Prostate gland (tissue), 2 donors: ENCODE measurements at regions not wholly inside any gene's neighbourhood (a gene's known extent, or its start where the extent isn't known, plus 50 kb on each side); places are given as distances from the start of the nearest gene placed in this dataset.

Source experiments
- POLR2A ChIP-seq: fragments of 450-650 bp; IDR thresholded peaks from one replicate; pipeline ENCODE4 v1.6.1; 2016; ENCODE audit warnings: antibody characterized with exemption, mild to moderate bottlenecking
- TF ChIP-seq, protein P1 (sequence below), 4 experiments: fragments of 200-600 bp in 2 of 4; fragments of 450-650 bp in 2 of 4; sonication (generic) in 2 of 4; IDR thresholded peaks; 1 replicate in 3 of 4; 2 replicates in 1 of 4; pipeline ENCODE4 v1.5.1; 2016 to 2019; ENCODE audit warnings: antibody characterized with exemption in 4 of 4, mild to moderate bottlenecking in 2 of 4, moderate library complexity in 2 of 4

DNA sequence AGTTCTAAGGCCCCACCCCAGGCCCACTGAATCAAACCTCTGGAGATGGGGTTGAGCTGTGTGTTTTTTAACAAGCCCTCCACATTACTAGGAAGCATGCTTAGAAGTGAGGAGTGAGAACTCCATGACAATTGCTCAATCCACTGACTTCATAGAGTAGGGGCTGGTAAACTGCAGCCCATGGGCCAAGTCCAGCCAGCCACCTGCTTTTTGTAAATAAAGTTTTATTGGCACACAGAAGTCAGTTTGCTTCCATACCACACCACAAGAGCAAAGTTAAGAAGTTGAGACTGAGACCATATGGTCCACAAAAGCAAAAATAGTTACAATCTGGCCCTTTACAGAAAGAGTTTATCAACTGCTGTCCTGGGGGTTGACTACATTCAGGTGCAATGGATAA, 309.2 kb downstream of the SETD4 start:
- TF ChIP-seq, protein P1, sequence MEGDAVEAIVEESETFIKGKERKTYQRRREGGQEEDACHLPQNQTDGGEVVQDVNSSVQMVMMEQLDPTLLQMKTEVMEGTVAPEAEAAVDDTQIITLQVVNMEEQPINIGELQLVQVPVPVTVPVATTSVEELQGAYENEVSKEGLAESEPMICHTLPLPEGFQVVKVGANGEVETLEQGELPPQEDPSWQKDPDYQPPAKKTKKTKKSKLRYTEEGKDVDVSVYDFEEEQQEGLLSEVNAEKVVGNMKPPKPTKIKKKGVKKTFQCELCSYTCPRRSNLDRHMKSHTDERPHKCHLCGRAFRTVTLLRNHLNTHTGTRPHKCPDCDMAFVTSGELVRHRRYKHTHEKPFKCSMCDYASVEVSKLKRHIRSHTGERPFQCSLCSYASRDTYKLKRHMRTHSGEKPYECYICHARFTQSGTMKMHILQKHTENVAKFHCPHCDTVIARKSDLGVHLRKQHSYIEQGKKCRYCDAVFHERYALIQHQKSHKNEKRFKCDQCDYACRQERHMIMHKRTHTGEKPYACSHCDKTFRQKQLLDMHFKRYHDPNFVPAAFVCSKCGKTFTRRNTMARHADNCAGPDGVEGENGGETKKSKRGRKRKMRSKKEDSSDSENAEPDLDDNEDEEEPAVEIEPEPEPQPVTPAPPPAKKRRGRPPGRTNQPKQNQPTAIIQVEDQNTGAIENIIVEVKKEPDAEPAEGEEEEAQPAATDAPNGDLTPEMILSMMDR (IDR thresholded peaks at IDR 0.05), result no peak
- TF ChIP-seq POLR2A, result no peak
